ENCODE measurements at regions not wholly inside any gene's neighbourhood (a gene's known extent, or its start where the extent isn't known, plus 50 kb on each side); places are given as distances from the start of the nearest gene placed in this dataset.

DNA sequence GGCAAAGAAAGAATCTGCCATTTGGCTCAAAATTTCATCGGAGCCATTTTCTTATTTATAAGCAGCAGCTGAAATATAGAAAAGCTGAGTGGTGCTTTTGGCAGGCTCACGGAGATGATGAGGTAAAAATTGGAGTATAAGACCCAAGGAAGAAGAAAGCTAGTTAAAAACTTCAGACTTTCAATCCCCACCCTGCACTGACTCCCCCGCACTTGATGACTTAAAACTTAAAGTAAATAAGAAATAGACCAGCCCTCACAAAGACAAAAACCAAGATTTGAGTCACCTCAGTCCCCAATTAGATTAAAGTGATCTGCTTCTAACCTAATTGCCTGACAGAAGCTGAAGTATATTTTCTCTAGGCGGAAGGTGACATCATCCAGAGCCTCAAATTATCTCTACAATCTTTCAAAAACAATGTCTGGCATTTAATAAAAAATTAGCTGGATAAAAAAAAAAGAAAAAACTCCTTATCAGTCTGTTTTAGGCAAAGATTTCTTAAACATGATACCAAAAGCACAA, 124.0 kb upstream of the PJA2 start:
- TF ChIP-seq, protein P1, sequence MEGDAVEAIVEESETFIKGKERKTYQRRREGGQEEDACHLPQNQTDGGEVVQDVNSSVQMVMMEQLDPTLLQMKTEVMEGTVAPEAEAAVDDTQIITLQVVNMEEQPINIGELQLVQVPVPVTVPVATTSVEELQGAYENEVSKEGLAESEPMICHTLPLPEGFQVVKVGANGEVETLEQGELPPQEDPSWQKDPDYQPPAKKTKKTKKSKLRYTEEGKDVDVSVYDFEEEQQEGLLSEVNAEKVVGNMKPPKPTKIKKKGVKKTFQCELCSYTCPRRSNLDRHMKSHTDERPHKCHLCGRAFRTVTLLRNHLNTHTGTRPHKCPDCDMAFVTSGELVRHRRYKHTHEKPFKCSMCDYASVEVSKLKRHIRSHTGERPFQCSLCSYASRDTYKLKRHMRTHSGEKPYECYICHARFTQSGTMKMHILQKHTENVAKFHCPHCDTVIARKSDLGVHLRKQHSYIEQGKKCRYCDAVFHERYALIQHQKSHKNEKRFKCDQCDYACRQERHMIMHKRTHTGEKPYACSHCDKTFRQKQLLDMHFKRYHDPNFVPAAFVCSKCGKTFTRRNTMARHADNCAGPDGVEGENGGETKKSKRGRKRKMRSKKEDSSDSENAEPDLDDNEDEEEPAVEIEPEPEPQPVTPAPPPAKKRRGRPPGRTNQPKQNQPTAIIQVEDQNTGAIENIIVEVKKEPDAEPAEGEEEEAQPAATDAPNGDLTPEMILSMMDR (tag by site-specific recombination; IDR thresholded peaks at IDR 0.05) = no peak
- TF ChIP-seq ZNF274 (IDR thresholded peaks at IDR 0.05; ENCODE audit: low read length) = no peak
- TF ChIP-seq ZNF274 (tag by site-specific recombination; IDR thresholded peaks at IDR 0.05; ENCODE audit: borderline replicate concordance) = no peak
- TF ChIP-seq ZFP41 (tag by site-specific recombination; IDR thresholded peaks at IDR 0.05; ENCODE audit: borderline replicate concordance) = no peak
- TF ChIP-seq ZNF48 (tag by site-specific recombination; IDR thresholded peaks at IDR 0.05) = no peak
- TF ChIP-seq, protein P2, sequence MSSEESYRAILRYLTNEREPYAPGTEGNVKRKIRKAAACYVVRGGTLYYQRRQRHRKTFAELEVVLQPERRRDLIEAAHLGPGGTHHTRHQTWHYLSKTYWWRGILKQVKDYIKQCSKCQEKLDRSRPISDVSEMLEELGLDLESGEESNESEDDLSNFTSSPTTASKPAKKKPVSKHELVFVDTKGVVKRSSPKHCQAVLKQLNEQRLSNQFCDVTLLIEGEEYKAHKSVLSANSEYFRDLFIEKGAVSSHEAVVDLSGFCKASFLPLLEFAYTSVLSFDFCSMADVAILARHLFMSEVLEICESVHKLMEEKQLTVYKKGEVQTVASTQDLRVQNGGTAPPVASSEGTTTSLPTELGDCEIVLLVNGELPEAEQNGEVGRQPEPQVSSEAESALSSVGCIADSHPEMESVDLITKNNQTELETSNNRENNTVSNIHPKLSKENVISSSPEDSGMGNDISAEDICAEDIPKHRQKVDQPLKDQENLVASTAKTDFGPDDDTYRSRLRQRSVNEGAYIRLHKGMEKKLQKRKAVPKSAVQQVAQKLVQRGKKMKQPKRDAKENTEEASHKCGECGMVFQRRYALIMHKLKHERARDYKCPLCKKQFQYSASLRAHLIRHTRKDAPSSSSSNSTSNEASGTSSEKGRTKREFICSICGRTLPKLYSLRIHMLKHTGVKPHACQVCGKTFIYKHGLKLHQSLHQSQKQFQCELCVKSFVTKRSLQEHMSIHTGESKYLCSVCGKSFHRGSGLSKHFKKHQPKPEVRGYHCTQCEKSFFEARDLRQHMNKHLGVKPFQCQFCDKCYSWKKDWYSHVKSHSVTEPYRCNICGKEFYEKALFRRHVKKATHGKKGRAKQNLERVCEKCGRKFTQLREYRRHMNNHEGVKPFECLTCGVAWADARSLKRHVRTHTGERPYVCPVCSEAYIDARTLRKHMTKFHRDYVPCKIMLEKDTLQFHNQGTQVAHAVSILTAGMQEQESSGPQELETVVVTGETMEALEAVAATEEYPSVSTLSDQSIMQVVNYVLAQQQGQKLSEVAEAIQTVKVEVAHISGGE (tag by site-specific recombination; conservative IDR thresholded peaks at IDR 0.05; ENCODE audit: low read depth) = no peak
- peak; percentile 83; the same call in 1 of the 2 replicates for TF ChIP-seq ZNF629 (tag by site-specific recombination; IDR thresholded peaks at IDR 0.05)
- no peak for TF ChIP-seq ZNF175 (tag by site-specific recombination; IDR thresholded peaks at IDR 0.05)
- TF ChIP-seq SETDB1 (IDR thresholded peaks at IDR 0.05; ENCODE audit: insufficient read length, low read length) = no peak
- no peak for TF ChIP-seq ZNF404 (tag by site-specific recombination; IDR thresholded peaks at IDR 0.05)
- no peak for TF ChIP-seq ZNF747 (tag by site-specific recombination; IDR thresholded peaks at IDR 0.05)
- TF ChIP-seq ZNF777 (tag by site-specific recombination; IDR thresholded peaks at IDR 0.05; ENCODE audit: borderline replicate concordance) = no peak
- no peak for TF ChIP-seq REST (tag by site-specific recombination; IDR thresholded peaks at IDR 0.05)
- TF ChIP-seq ZNF266 (tag by site-specific recombination; IDR thresholded peaks at IDR 0.05; ENCODE audit: low read depth) = no peak
